ENCODE measurements at regions not wholly inside any gene's neighbourhood (a gene's known extent, or its start where the extent isn't known, plus 50 kb on each side); places are given as distances from the start of the nearest gene placed in this dataset.

DNA sequence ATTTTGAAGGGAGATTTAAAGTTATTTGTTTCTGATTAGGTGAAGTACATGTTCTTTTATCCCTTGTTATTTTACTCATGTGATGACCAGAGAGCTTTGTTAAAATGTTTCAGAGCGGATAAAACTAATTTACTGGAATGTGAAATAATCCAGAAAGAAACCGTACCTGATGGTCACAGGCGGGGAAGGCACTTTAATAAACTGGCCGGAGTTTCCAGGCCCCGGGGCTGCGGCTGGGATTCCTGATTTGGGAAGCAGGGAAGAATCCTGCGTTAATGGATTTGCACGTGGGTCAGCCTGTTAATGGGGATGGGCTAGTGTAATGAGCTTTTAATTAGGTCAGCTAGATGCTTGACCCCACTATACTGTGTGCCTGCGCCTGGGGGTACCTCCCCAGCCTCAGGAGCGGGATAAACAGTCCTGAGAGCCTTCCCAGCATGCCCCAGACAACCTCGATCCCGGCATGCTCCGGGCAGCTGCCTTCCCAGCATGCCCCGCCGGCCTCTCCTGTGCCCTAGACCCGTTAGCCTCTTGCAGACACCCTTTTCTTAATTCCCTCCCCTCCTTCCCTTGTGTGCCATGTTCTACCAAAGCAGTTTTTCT, 208.6 kb upstream of the CDKN3 start:
- TF ChIP-seq REST (IDR thresholded peaks at IDR 0.05; ENCODE audit: low read depth) (no peak), EP300 (IDR thresholded peaks at IDR 0.05; ENCODE audit: borderline replicate concordance) (no peak), CEBPB (IDR thresholded peaks at IDR 0.05) (no peak), TEAD4 (IDR thresholded peaks at IDR 0.05) (no peak), EGR1 (IDR thresholded peaks at IDR 0.05) (no peak), FOXM1 (IDR thresholded peaks at IDR 0.05; ENCODE audit: borderline replicate concordance, low read depth) (no peak), TAF1 (IDR thresholded peaks at IDR 0.05; ENCODE audit: low read depth) (no peak), CREB1 (IDR thresholded peaks at IDR 0.05; ENCODE audit: low read depth) (no peak), NFIC (IDR thresholded peaks at IDR 0.05) (no peak), TCF12 (IDR thresholded peaks at IDR 0.05; ENCODE audit: low read depth) (no peak), ZBTB7A (IDR thresholded peaks at IDR 0.05; ENCODE audit: low read depth) (no peak), RAD21 (IDR thresholded peaks at IDR 0.05; ENCODE audit: low read depth) (no peak), YY1 (IDR thresholded peaks at IDR 0.05; ENCODE audit: low read depth) (no peak), USF1 (IDR thresholded peaks at IDR 0.05) (no peak)
- TF ChIP-seq, protein P1, sequence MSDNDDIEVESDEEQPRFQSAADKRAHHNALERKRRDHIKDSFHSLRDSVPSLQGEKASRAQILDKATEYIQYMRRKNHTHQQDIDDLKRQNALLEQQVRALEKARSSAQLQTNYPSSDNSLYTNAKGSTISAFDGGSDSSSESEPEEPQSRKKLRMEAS (IDR thresholded peaks at IDR 0.05), result no peak

- TF ChIP-seq RAD21 (IDR thresholded peaks at IDR 0.05; ENCODE audit: low read depth) (no peak), NFIC (IDR thresholded peaks at IDR 0.05) (no peak), CEBPB (IDR thresholded peaks at IDR 0.05) (no peak), ZBTB7A (IDR thresholded peaks at IDR 0.05; ENCODE audit: low read depth) (no peak), EGR1 (IDR thresholded peaks at IDR 0.05) (no peak), TEAD4 (IDR thresholded peaks at IDR 0.05) (no peak), USF1 (IDR thresholded peaks at IDR 0.05) (no peak)
Measured at GRCh38 chr14:54189333-54189732, 207.5 kb upstream of the CDKN3 start.

- TF ChIP-seq CREB1 (IDR thresholded peaks at IDR 0.05; ENCODE audit: low read depth) (no peak), EGR1 (IDR thresholded peaks at IDR 0.05) (no peak), YY1 (IDR thresholded peaks at IDR 0.05; ENCODE audit: low read depth) (no peak), TCF12 (IDR thresholded peaks at IDR 0.05; ENCODE audit: low read depth) (no peak), RAD21 (IDR thresholded peaks at IDR 0.05; ENCODE audit: low read depth) (no peak), REST (IDR thresholded peaks at IDR 0.05; ENCODE audit: low read depth) (no peak), TEAD4 (IDR thresholded peaks at IDR 0.05) (no peak)
Measured at GRCh38 chr14:54189748-54190354, 207.0 kb upstream of the CDKN3 start.

- TF ChIP-seq EP300 (IDR thresholded peaks at IDR 0.05; ENCODE audit: borderline replicate concordance) (no peak), CREB1 (IDR thresholded peaks at IDR 0.05; ENCODE audit: low read depth) (no peak), YY1 (IDR thresholded peaks at IDR 0.05; ENCODE audit: low read depth) (no peak), TCF12 (IDR thresholded peaks at IDR 0.05; ENCODE audit: low read depth) (no peak), FOXM1 (IDR thresholded peaks at IDR 0.05; ENCODE audit: borderline replicate concordance, low read depth) (no peak), USF1 (IDR thresholded peaks at IDR 0.05) (no peak), NFIC (IDR thresholded peaks at IDR 0.05) (no peak), REST (IDR thresholded peaks at IDR 0.05; ENCODE audit: low read depth) (no peak), RAD21 (IDR thresholded peaks at IDR 0.05; ENCODE audit: low read depth) (no peak), ZBTB7A (IDR thresholded peaks at IDR 0.05; ENCODE audit: low read depth) (no peak), CEBPB (IDR thresholded peaks at IDR 0.05) (no peak), TEAD4 (IDR thresholded peaks at IDR 0.05) (no peak), EGR1 (IDR thresholded peaks at IDR 0.05) (no peak), TAF1 (IDR thresholded peaks at IDR 0.05; ENCODE audit: low read depth) (no peak)
- TF ChIP-seq, protein P1 (IDR thresholded peaks at IDR 0.05), result no peak
Measured at GRCh38 chr14:54191846-54192245, 205.0 kb upstream of the CDKN3 start.

All from Ishikawa (cell line).